GM21737 (cell line): ENCODE measurements at regions not wholly inside any gene's neighbourhood (a gene's known extent, or its start where the extent isn't known, plus 50 kb on each side); places are given as distances from the start of the nearest gene placed in this dataset.
"Not testable (repeated sequence)": the region's sequence is repeated elsewhere in the genome, so short reads cannot be mapped to it uniquely, and the experiment has no call there.

Experiments used
- ATAC-seq: cut with Tn5 transposase; IDR thresholded peaks from one replicate; pipeline ENCODE4 v1.9.1; 2021; ENCODE audit warnings: mild to moderate bottlenecking, moderate library complexity; ENCODE audit not compliant: unreplicated experiment

GRCh38 chr10:28434063-28434462 lies 98.9 kb upstream of the WAC start:
- ATAC-seq = no peak

GRCh38 chr10:28442403-28442802 lies 90.5 kb upstream of the WAC start:
- no peak for ATAC-seq

- ATAC-seq = no peak
Measured at GRCh38 chr10:28444031-28444430, 88.9 kb upstream of the WAC start.

GRCh38 chr10:28445516-28445915 lies 87.4 kb upstream of the WAC start:
- no peak for ATAC-seq

- ATAC-seq = no peak
Measured at GRCh38 chr10:28449382-28449781, 83.5 kb upstream of the WAC start.

- no peak for ATAC-seq
Measured at GRCh38 chr10:28449926-28450325, 83.0 kb upstream of the WAC start.

- no peak for ATAC-seq
Measured at GRCh38 chr10:28453926-28454325, 79.0 kb upstream of the WAC start.

- ATAC-seq = no peak
Measured at GRCh38 chr10:28457110-28457509, 75.8 kb upstream of the WAC start.

GRCh38 chr10:28457873-28458272 lies 75.0 kb upstream of the WAC start:
- not testable (repeated sequence) for ATAC-seq

GRCh38 chr10:28459453-28460144 lies 73.3 kb upstream of the WAC start:
- no peak for ATAC-seq

GRCh38 chr10:28463141-28463540 lies 69.8 kb upstream of the WAC start:
- ATAC-seq = no peak

GRCh38 chr10:28463676-28464395 lies 69.1 kb upstream of the WAC start:
- no peak for ATAC-seq

GRCh38 chr10:28467615-28468014 lies 65.3 kb upstream of the WAC start:
- ATAC-seq = no peak

- no peak for ATAC-seq
Measured at GRCh38 chr10:28468707-28469483, 64.0 kb upstream of the WAC start.

- no peak for ATAC-seq
Measured at GRCh38 chr10:28470873-28471651, 61.9 kb upstream of the WAC start.

- ATAC-seq = no peak
Measured at GRCh38 chr10:28471652-28472050, 61.3 kb upstream of the WAC start.

GRCh38 chr10:28478646-28479045 lies 54.3 kb upstream of the WAC start:
- no peak for ATAC-seq

- no peak for ATAC-seq
Measured at GRCh38 chr10:28479425-28479865, 53.5 kb upstream of the WAC start.

- no peak for ATAC-seq
Measured at GRCh38 chr10:28479927-28480627, 52.8 kb upstream of the WAC start.

GRCh38 chr10:28480628-28480965 lies 52.3 kb upstream of the WAC start:
- ATAC-seq = no peak
